ENCODE measurements at regions not wholly inside any gene's neighbourhood (a gene's known extent, or its start where the extent isn't known, plus 50 kb on each side); places are given as distances from the start of the nearest gene placed in this dataset.
"Not testable (repeated sequence)": the region's sequence is repeated elsewhere in the genome, so short reads cannot be mapped to it uniquely, and the experiment has no call there.

GRCh38 chr14:105636021-105636420 lies 109.6 kb downstream of the TMEM121 start:
- not testable (repeated sequence) for TF ChIP-seq USF2 (IDR thresholded peaks at IDR 0.05); RCOR1 (IDR thresholded peaks at IDR 0.05; ENCODE audit: low read depth, low read length); CTCF (IDR thresholded peaks at IDR 0.05); POLR2A (IDR thresholded peaks at IDR 0.05; ENCODE audit: low read length); RNF2 (IDR thresholded peaks at IDR 0.05; ENCODE audit: borderline replicate concordance, low read depth); REST (IDR thresholded peaks at IDR 0.05); MAX (IDR thresholded peaks at IDR 0.05); SREBF2 (IDR thresholded peaks at IDR 0.05); ATOH8 (CRISPR knock-in tag; IDR thresholded peaks at IDR 0.05; ENCODE audit: low read depth); CBX8 (IDR thresholded peaks at IDR 0.05); GATA3 (IDR thresholded peaks at IDR 0.05; ENCODE audit: borderline replicate concordance); SMC3 (IDR thresholded peaks at IDR 0.05); EHMT2 (IDR thresholded peaks at IDR 0.05; ENCODE audit: low read depth)
